DOHH2 (cell line): ENCODE measurements at regions not wholly inside any gene's neighbourhood (a gene's known extent, or its start where the extent isn't known, plus 50 kb on each side); places are given as distances from the start of the nearest gene placed in this dataset.

Source experiments
- H3F3A ChIP-seq: fragments of 200-600 bp; sonication (generic), shearing (Covaris generic); 2 replicates; pipeline ENCODE4 v1.6.0; 2016; ENCODE audit warnings: antibody characterized with exemption, mild to moderate bottlenecking; ENCODE audit not compliant: control insufficient read depth, insufficient read depth
- H3K27ac ChIP-seq: fragments of 200-600 bp; sonication (generic); 2 replicates; pipeline ENCODE4 v1.5.1; 2014; ENCODE audit warnings: low read depth, mild to moderate bottlenecking, low read length, moderate library complexity
- H3K27me3 ChIP-seq: fragments of 200-600 bp; sonication (generic); 2 replicates; pipeline ENCODE4 v1.6.1; 2014; ENCODE audit warnings: mild to moderate bottlenecking, low read length, mixed read lengths; ENCODE audit not compliant: control insufficient read depth
- H3K36me3 ChIP-seq: fragments of 200-600 bp; sonication (generic); 2 replicates; pipeline ENCODE4 v1.6.1; 2014; ENCODE audit warnings: mild to moderate bottlenecking, low read length, moderate library complexity, mixed read lengths; ENCODE audit not compliant: control insufficient read depth
- H3K4me1 ChIP-seq: fragments of 200-600 bp; sonication (generic); 2 replicates; pipeline ENCODE4 v1.6.1; 2014; ENCODE audit warnings: mild to moderate bottlenecking, low read length, mixed read lengths; ENCODE audit not compliant: control insufficient read depth
- H3K4me2 ChIP-seq: fragments of 200-600 bp; sonication (generic); 2 replicates; pipeline ENCODE4 v1.6.0; 2014; ENCODE audit warnings: mild to moderate bottlenecking, low read length, moderate library complexity
- H3K4me3 ChIP-seq: fragments of 200-600 bp; sonication (generic); 2 replicates; pipeline ENCODE4 v1.5.1; 2014; ENCODE audit warnings: mild to moderate bottlenecking, low read length, mixed read lengths
- H3K79me2 ChIP-seq: fragments of 200-600 bp; sonication (generic); 2 replicates; pipeline ENCODE4 v1.6.1; 2014; ENCODE audit warnings: mild to moderate bottlenecking, low read length, mixed read lengths; ENCODE audit not compliant: control insufficient read depth
- H3K9me2 ChIP-seq: fragments of 200-600 bp; sonication (generic); replicated peaks from 2 replicates; pipeline ENCODE4 v1.6.1; 2014; ENCODE audit warnings: mild to moderate bottlenecking, low read length, mixed read lengths; ENCODE audit not compliant: control insufficient read depth
- H3K9me3 ChIP-seq: fragments of 200-600 bp; sonication (generic); 2 replicates; pipeline ENCODE4 v1.6.1; 2014; ENCODE audit warnings: antibody characterized with exemption, low read length, mixed read lengths; ENCODE audit not compliant: control insufficient read depth, insufficient read depth
- H4K20me1 ChIP-seq: fragments of 200-600 bp; sonication (generic); 2 replicates; pipeline ENCODE4 v1.6.0; 2014; ENCODE audit warnings: low read depth, mild to moderate bottlenecking, antibody characterized with exemption, low read length, moderate library complexity; ENCODE audit not compliant: control insufficient read depth, insufficient read depth
- EZH2phosphoT487 ChIP-seq: fragments of 200-600 bp; sonication (generic); IDR thresholded peaks from 2 replicates; pipeline ENCODE4 v1.6.1; 2017; ENCODE audit warnings: borderline replicate concordance, mild to moderate bottlenecking, antibody characterized with exemption, low read length, moderate library complexity, mixed read lengths
- TF ChIP-seq, protein P1 (sequence below): fragments of 200-600 bp; sonication (generic); IDR thresholded peaks from one replicate; pipeline ENCODE4 v1.5.1; 2014; ENCODE audit warnings: antibody characterized with exemption, mild to moderate bottlenecking, low read depth, low read length; ENCODE audit not compliant: poor library complexity, severe bottlenecking

DNA sequence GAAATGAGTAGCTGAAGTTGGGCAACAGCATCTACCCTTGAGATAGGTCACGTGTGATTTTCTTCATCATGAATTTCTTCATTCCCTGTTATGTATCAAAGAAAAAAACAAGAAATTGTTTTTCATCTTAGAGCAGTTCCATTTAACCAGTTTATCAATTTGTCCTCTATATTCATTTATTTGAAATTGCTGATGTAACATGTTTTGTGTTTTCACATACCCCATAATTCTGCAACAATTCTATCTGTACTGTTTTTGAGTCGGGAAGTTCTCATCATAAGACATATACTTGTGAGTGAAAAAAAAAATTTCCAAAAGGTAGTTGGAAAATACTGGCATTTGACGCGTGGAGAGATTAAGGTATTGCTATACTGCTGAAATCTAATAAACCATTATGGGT lies 422.6 kb upstream of the REG3G start:
- H3K4me3 ChIP-seq: no peak overlapping the region
- no peaks in the 10 kb centered on the region for H4K20me1 ChIP-seq
- H3K36me3 ChIP-seq: no peaks in the 10 kb centered on the region
- H3K9me3 ChIP-seq: no peaks in the 10 kb centered on the region
- TF ChIP-seq EZH2phosphoT487: no peak
- TF ChIP-seq, protein P1, sequence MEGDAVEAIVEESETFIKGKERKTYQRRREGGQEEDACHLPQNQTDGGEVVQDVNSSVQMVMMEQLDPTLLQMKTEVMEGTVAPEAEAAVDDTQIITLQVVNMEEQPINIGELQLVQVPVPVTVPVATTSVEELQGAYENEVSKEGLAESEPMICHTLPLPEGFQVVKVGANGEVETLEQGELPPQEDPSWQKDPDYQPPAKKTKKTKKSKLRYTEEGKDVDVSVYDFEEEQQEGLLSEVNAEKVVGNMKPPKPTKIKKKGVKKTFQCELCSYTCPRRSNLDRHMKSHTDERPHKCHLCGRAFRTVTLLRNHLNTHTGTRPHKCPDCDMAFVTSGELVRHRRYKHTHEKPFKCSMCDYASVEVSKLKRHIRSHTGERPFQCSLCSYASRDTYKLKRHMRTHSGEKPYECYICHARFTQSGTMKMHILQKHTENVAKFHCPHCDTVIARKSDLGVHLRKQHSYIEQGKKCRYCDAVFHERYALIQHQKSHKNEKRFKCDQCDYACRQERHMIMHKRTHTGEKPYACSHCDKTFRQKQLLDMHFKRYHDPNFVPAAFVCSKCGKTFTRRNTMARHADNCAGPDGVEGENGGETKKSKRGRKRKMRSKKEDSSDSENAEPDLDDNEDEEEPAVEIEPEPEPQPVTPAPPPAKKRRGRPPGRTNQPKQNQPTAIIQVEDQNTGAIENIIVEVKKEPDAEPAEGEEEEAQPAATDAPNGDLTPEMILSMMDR: no peak
- no peak overlapping the region for H3K27ac ChIP-seq
- no peaks in the 10 kb centered on the region for H3K27me3 ChIP-seq
- no peaks in the 10 kb centered on the region for H3K79me2 ChIP-seq
- no peaks in the 10 kb centered on the region for H3F3A ChIP-seq
- no peak overlapping the region for H3K4me2 ChIP-seq
- H3K4me1 ChIP-seq: no peaks in the 10 kb centered on the region
- no peaks in the 10 kb centered on the region for H3K9me2 ChIP-seq

DNA sequence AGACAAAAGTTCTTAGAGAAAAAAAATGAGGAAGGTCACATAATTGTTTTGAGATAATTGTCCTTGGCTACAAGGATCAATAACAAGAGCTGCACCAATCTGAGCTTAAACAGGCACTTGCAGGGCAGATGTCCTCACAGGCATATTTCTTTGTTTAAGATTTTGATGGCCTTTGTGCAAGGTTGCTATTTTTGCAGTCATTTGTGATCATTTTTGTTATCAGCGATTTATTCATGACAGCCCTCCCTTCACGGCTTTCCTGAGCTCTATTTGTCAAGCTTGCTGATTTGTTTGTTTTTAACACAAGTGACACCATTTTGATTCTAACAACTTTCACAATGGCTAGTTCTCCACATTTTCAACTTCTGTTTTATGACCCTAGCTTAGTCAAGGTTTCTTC lies 418.6 kb upstream of the REG3G start:
- Histone ChIP-seq H3K36me3 (no peaks in the 10 kb centered on the region), H3K4me2 (no peak overlapping the region), H3K27me3 (no peaks in the 10 kb centered on the region), H3K4me1 (no peaks in the 10 kb centered on the region), H3K79me2 (no peaks in the 10 kb centered on the region), H3K9me3 (no peaks in the 10 kb centered on the region), H3K27ac (no peak overlapping the region), H3F3A (no peaks in the 10 kb centered on the region), H3K4me3 (no peak overlapping the region), H4K20me1 (no peaks in the 10 kb centered on the region), H3K9me2 (no peaks in the 10 kb centered on the region)
- no peak for TF ChIP-seq EZH2phosphoT487
- TF ChIP-seq, protein P1: no peak

DNA sequence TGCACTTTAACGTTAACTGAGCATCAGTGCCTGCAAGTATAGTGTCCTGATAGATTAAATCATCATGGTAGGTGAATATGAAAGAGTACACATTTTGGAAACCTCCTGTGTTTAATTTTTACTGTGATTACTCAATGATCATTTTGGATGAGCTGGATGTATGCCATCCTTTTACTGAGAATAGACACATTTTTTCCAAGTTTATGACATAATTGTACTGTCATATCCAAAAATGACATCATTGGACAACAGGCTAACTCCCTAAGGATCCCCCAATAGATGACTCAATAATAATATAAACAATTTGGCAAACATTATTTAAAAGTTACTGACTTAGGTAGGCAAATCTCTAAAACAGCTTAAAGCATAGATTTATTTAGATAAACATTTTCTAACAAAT lies 410.8 kb upstream of the REG3G start:
- H3K79me2 ChIP-seq: no peaks in the 10 kb centered on the region
- H3F3A ChIP-seq: no peaks in the 10 kb centered on the region
- H3K27ac ChIP-seq: no peak overlapping the region
- H3K9me2 ChIP-seq: no peaks in the 10 kb centered on the region
- no peaks in the 10 kb centered on the region for H3K9me3 ChIP-seq
- no peaks in the 10 kb centered on the region for H3K27me3 ChIP-seq
- no peak overlapping the region for H3K4me2 ChIP-seq
- H3K4me1 ChIP-seq: no peaks in the 10 kb centered on the region
- H3K36me3 ChIP-seq: no peaks in the 10 kb centered on the region
- no peaks in the 10 kb centered on the region for H4K20me1 ChIP-seq
- H3K4me3 ChIP-seq: no peak overlapping the region
- TF ChIP-seq EZH2phosphoT487: no peak
- TF ChIP-seq, protein P1: no peak

DNA sequence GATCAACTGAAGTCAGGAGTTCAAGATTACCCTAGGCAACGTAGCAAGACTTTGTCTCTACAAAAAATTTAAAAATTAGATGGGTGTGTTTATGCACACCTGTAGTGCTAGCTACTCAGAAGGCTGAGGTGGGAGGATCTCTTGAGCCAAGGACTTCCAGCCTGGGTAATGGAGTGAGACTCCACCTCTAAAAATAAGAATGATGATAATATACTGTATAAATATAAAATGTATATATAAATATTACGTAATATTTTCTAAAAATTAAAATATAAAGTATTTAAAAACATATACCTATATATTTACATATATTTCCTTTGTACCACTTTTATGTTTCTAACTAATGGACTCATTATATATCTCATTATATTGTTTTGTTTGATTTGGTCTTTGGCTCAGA lies 409.5 kb upstream of the REG3G start:
- no peaks in the 10 kb centered on the region for H3K36me3 ChIP-seq
- TF ChIP-seq, protein P1: no peak
- TF ChIP-seq EZH2phosphoT487: no peak
- H3K79me2 ChIP-seq: no peaks in the 10 kb centered on the region
- no peaks in the 10 kb centered on the region for H3K27me3 ChIP-seq
- H3K4me2 ChIP-seq: no peak overlapping the region
- no peaks in the 10 kb centered on the region for H3F3A ChIP-seq
- no peaks in the 10 kb centered on the region for H3K9me3 ChIP-seq
- no peak overlapping the region for H3K4me3 ChIP-seq
- no peak overlapping the region for H3K27ac ChIP-seq
- no peaks in the 10 kb centered on the region for H3K4me1 ChIP-seq
- H3K9me2 ChIP-seq: no peaks in the 10 kb centered on the region
- H4K20me1 ChIP-seq: no peaks in the 10 kb centered on the region
